IMR-90 (cell line): ENCODE measurements at regions not wholly inside any gene's neighbourhood (a gene's known extent, or its start where the extent isn't known, plus 50 kb on each side); places are given as distances from the start of the nearest gene placed in this dataset.

ENCODE experiments used
- ATAC-seq: fragments of 200-7000 bp; cut with Tn5 transposase; 2 replicates; pipeline ENCODE4 v1.9.1; 2020; ENCODE audit warnings: low read depth, mild to moderate bottlenecking, moderate library complexity
- BruUV-seq: library from RNA; stranded (reverse); fragments of 400-500 nt; replicated peaks from 2 replicates; lab custom pipeline; 2021; lab: Mats Ljungman, UMichigan
- CTCF ChIA-PET: fragments of 300-600 bp; formaldehyde crosslinking; extraction: SDS; loops from one replicate; lab custom pipeline; 2021; ENCODE audit warnings: antibody characterized with exemption; lab: Yijun Ruan, JAX
- POLR2A ChIA-PET: fragments of 300-600 bp; sonication (Branson Sonifier 250); formaldehyde crosslinking; loops from one replicate; lab custom pipeline; 2022; ENCODE audit warnings: antibody characterized with exemption; ENCODE audit not compliant: unreplicated experiment; lab: Charles Lee
- DNase-seq: peaks from one replicate; pipeline ENCODE4 v3.0.0; 2013
- H2AFZ ChIP-seq: replicated peaks from 2 replicates; pipeline ENCODE3; 2013; ENCODE audit warnings: low read length, mild to moderate bottlenecking; ENCODE audit not compliant: poor library complexity
- H2AK5ac ChIP-seq: 2 replicates; pipeline ENCODE4 v1.6.1; 2013; ENCODE audit warnings: low read depth, low read length, inconsistent platforms
- H2AK9ac ChIP-seq: replicated peaks from 2 replicates; pipeline ENCODE3; 2013; ENCODE audit warnings: mild to moderate bottlenecking, low read depth, low read length, moderate library complexity; ENCODE audit not compliant: poor library complexity
- H2BK120ac ChIP-seq: 2 replicates; pipeline ENCODE4 v1.6.1; 2013; ENCODE audit warnings: low read depth, low read length, inconsistent platforms
- H2BK15ac ChIP-seq: 3 replicates; pipeline ENCODE4 v1.6.1; 2013; ENCODE audit warnings: low read depth, low read length, inconsistent platforms
- H2BK20ac ChIP-seq: 2 replicates; pipeline ENCODE4 v1.6.1; 2013; ENCODE audit warnings: low read depth, mild to moderate bottlenecking, inconsistent platforms, low read length, moderate library complexity
- H2BK5ac ChIP-seq: 2 replicates; pipeline ENCODE4 v1.6.1; 2013; ENCODE audit warnings: mild to moderate bottlenecking, low read depth, low read length, inconsistent platforms; ENCODE audit not compliant: poor library complexity, severe bottlenecking
- H3K14ac ChIP-seq: replicated peaks from 2 replicates; pipeline ENCODE4 v1.6.1; 2013; ENCODE audit warnings: low read depth, low read length, inconsistent platforms
- H3K18ac ChIP-seq: 2 replicates; pipeline ENCODE4 v1.6.1; 2013; ENCODE audit warnings: low read depth, low read length, control low read depth
- H3K23ac ChIP-seq: 2 replicates; pipeline ENCODE4 v1.6.1; 2013; ENCODE audit warnings: low read depth, low read length, inconsistent platforms
- H3K27ac ChIP-seq: 2 replicates; pipeline ENCODE4 v1.5.1; 2013; ENCODE audit warnings: mild to moderate bottlenecking, control low read depth, low read length; ENCODE audit not compliant: insufficient read depth
- H3K27me3 ChIP-seq: 2 replicates; pipeline ENCODE4 v1.6.1; 2013; ENCODE audit warnings: low read length; ENCODE audit not compliant: control insufficient read depth, insufficient read depth
- H3K36me3 ChIP-seq: 2 replicates; pipeline ENCODE4 v1.6.1; 2013; ENCODE audit warnings: low read length, mixed read lengths; ENCODE audit not compliant: control insufficient read depth, insufficient read depth
- H3K4ac ChIP-seq: 2 replicates; pipeline ENCODE4 v1.6.1; 2013; ENCODE audit warnings: low read depth, low read length, inconsistent platforms
- H3K4me1 ChIP-seq: 2 replicates; pipeline ENCODE4 v1.6.1; 2013; ENCODE audit warnings: low read length, mixed read lengths; ENCODE audit not compliant: control insufficient read depth, insufficient read depth
- H3K4me2 ChIP-seq: 2 replicates; pipeline ENCODE4 v1.6.1; 2013; ENCODE audit warnings: low read depth, mild to moderate bottlenecking, control low read depth, low read length, moderate library complexity
- H3K4me3 ChIP-seq: 2 replicates; pipeline ENCODE4 v1.5.1; 2013; ENCODE audit warnings: low read depth, mild to moderate bottlenecking, control low read depth, low read length, moderate library complexity; ENCODE audit not compliant: insufficient read depth
- H3K56ac ChIP-seq: 2 replicates; pipeline ENCODE4 v1.6.1; 2013; ENCODE audit warnings: low read length, inconsistent platforms; ENCODE audit not compliant: insufficient read depth; ENCODE audit errors: extremely low read depth
- H3K79me1 ChIP-seq, 2 experiments: 2 replicates each; pipeline ENCODE4 v1.6.1; 2013; ENCODE audit warnings: low read length in 2 of 2, inconsistent platforms in 1 of 2, low read depth in 1 of 2
- H3K9ac ChIP-seq: 2 replicates; pipeline ENCODE4 v1.6.1; 2013; ENCODE audit warnings: low read depth, low read length, control low read depth
- H3K9me1 ChIP-seq: 2 replicates; pipeline ENCODE4 v1.6.1; 2013; ENCODE audit warnings: low read length, inconsistent platforms; ENCODE audit not compliant: insufficient read depth
- H3K9me3 ChIP-seq: 2 replicates; pipeline ENCODE4 v1.6.1; 2013; ENCODE audit warnings: low read length; ENCODE audit not compliant: control insufficient read depth, insufficient read depth
- H4K20me1 ChIP-seq: 2 replicates; pipeline ENCODE4 v1.6.1; 2013; ENCODE audit warnings: low read length, inconsistent platforms; ENCODE audit not compliant: insufficient read depth
- H4K5ac ChIP-seq: 2 replicates; pipeline ENCODE4 v1.6.1; 2013; ENCODE audit warnings: mild to moderate bottlenecking, low read depth, low read length, control low read depth
- H4K8ac ChIP-seq, 2 experiments: 2 replicates each; pipeline ENCODE4 v1.6.1; 2013; ENCODE audit warnings: low read depth in 2 of 2, low read length in 2 of 2, control low read depth in 1 of 2, inconsistent platforms in 1 of 2
- H4K91ac ChIP-seq: 2 replicates; pipeline ENCODE4 v1.6.1; 2013; ENCODE audit warnings: low read depth, low read length, inconsistent platforms; ENCODE audit not compliant: insufficient read depth
- CEBPB ChIP-seq: IDR thresholded peaks from 2 replicates; pipeline ENCODE4 v1.6.1; 2012; ENCODE audit warnings: low read depth, low read length, improper control_type of control experiment
- CHD1 ChIP-seq: IDR thresholded peaks from 2 replicates; pipeline ENCODE4 v1.6.1; 2012; ENCODE audit warnings: low read depth, low read length, improper control_type of control experiment
- MAFK ChIP-seq: IDR thresholded peaks from 2 replicates; pipeline ENCODE4 v1.6.1; 2012; ENCODE audit warnings: low read depth, low read length, improper control_type of control experiment
- NFE2L2 ChIP-seq: fragments of 150-350 bp; IDR thresholded peaks from 2 replicates; pipeline ENCODE4 v1.6.1; 2016; ENCODE audit warnings: low read depth, mild to moderate bottlenecking, low read length
- WGBS, 2 experiments: methylation state at CpG; one replicate each; pipeline versions ENCODE4 v1.1.5 to v1.1.7; 2013; ENCODE audit warnings: missing lambda C conversion rate in 2 of 2; ENCODE audit not compliant: insufficient read length in 1 of 2; ENCODE audit errors: extremely low coverage in 2 of 2; 5-methylcytosine and 5-hydroxymethylcytosine counted together
- dilution Hi-C: fragments of 300-500 bp; cut with HindIII; formaldehyde crosslinking; loops from one replicate; pipeline ENCODE4 v1.14.3; 2018; ENCODE audit warnings: low sequenced_read_pairs; ENCODE audit not compliant: unreplicated experiment
- in situ Hi-C: fragments of 300-500 bp; cut with MboI; formaldehyde crosslinking; loops from 3 replicates; pipeline ENCODE4 v1.14.3; 2019; ENCODE audit warnings: low sequenced_read_pairs, inconsistent platforms, mixed read lengths
- intact Hi-C: fragments of 100-400 bp; cut with micrococcal nuclease; formaldehyde crosslinking; loops from 2 replicates; pipeline ENCODE4 v1.10.0; 2022

- Histone ChIP-seq H3K4me2 (no peak overlapping the region), H2BK20ac (no peak overlapping the region), H3K14ac (no peak overlapping the region), H3K9me1 (no peaks in the 10 kb centered on the region), H2AK5ac (no peak overlapping the region), H2BK120ac (no peak overlapping the region), H4K5ac (no peak overlapping the region), H2BK5ac (no peak overlapping the region), H4K20me1 (no peaks in the 10 kb centered on the region), H2AK9ac (no peak overlapping the region), H3K4me1 (no peaks in the 10 kb centered on the region), H3K27me3 (peaks cover 2% of the 10 kb centered on the region), H2BK15ac (no peak overlapping the region), H3K4ac (no peak overlapping the region), H3K56ac (no peak overlapping the region), H3K23ac (no peak overlapping the region), H3K36me3 (no peaks in the 10 kb centered on the region), H2AFZ (no peak overlapping the region), H3K9me3 (no peaks in the 10 kb centered on the region), H3K18ac (no peak overlapping the region), H3K4me3 (no peak overlapping the region), H3K27ac (no peak overlapping the region), H4K91ac (no peak overlapping the region), H4K8ac (no peak overlapping the region), H3K79me1 (no peaks in the 10 kb centered on the region), H3K9ac (no peak overlapping the region)
- in situ Hi-C loops (no loop called here), intact Hi-C loops (no loop called here), dilution Hi-C loops (no loop called here)
- ATAC-seq (no peak), DNase-seq (no peak)
- BruUV-seq, result no TSS peak
- 25% methylated on average over 1 of the region's 4 CpGs; no CpG with 5 or more reads in 1 of the 2 experiments for WGBS, 2 experiments
- ChIA-PET CTCF (interaction anchor here (0.6 kb wide), 1 partner anchor 480 kb away, joined by 3 read pairs; no protein-coding TSS in a partner anchor), POLR2A (no interaction called here)
- no peak for TF ChIP-seq MAFK
- no peak for TF ChIP-seq NFE2L2
- TF ChIP-seq CEBPB, result peak; percentile 75
- TF ChIP-seq CHD1, result no peak
These were observed 286.9 kb downstream of the INSIG2 start for GRCh38 chr2:118374974-118375755.
